ENCODE measurements at regions not wholly inside any gene's neighbourhood (a gene's known extent, or its start where the extent isn't known, plus 50 kb on each side); places are given as distances from the start of the nearest gene placed in this dataset.

DNA sequence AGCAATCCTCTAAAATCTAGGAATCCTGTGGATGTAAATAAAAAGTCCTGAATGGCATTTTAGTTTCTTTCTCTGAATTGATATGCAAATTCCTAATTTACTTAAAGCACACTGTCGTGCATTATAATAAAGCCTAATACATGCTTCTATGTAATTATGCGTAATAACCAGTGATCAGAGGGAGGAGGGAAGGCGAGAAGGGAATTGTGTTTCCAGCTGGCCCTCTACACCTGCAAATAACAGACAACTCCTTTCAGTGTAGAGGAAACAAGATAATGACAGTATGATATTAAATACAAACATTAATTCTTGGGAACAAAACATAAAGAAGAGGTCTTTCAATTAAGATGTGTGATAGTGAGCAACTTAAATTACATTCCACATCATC is 419.6 kb upstream of the LCORL start:
- TF ChIP-seq, protein P1, sequence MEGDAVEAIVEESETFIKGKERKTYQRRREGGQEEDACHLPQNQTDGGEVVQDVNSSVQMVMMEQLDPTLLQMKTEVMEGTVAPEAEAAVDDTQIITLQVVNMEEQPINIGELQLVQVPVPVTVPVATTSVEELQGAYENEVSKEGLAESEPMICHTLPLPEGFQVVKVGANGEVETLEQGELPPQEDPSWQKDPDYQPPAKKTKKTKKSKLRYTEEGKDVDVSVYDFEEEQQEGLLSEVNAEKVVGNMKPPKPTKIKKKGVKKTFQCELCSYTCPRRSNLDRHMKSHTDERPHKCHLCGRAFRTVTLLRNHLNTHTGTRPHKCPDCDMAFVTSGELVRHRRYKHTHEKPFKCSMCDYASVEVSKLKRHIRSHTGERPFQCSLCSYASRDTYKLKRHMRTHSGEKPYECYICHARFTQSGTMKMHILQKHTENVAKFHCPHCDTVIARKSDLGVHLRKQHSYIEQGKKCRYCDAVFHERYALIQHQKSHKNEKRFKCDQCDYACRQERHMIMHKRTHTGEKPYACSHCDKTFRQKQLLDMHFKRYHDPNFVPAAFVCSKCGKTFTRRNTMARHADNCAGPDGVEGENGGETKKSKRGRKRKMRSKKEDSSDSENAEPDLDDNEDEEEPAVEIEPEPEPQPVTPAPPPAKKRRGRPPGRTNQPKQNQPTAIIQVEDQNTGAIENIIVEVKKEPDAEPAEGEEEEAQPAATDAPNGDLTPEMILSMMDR (IDR thresholded peaks at IDR 0.05): no peak
- TF ChIP-seq EP300 (IDR thresholded peaks at IDR 0.05) (no peak), POLR2AphosphoS5 (IDR thresholded peaks at IDR 0.05) (no peak), POLR2A (IDR thresholded peaks at IDR 0.05) (no peak)
